COLO668 (cell line): ENCODE measurements at regions not wholly inside any gene's neighbourhood (a gene's known extent, or its start where the extent isn't known, plus 50 kb on each side); places are given as distances from the start of the nearest gene placed in this dataset.
"Not testable (repeated sequence)": the region's sequence is repeated elsewhere in the genome, so short reads cannot be mapped to it uniquely, and the experiment has no call there.

Experiments used
- DNase-seq: peaks from one replicate; lab custom pipeline; 2025; ENCODE audit not compliant: unreplicated experiment; lab: John Stamatoyannopoulos, UW

- no peak for DNase-seq
These were observed 542.6 kb downstream of the CSNK1G3 start for GRCh38 chr5:124054564-124054963.

- DNase-seq = no peak
These were observed 541.4 kb downstream of the CSNK1G3 start for GRCh38 chr5:124053340-124053739.

GRCh38 chr5:124052201-124052600 is 540.2 kb downstream of the CSNK1G3 start:
- DNase-seq = no peak

- DNase-seq = no peak
These were observed 538.3 kb downstream of the CSNK1G3 start for GRCh38 chr5:124050120-124050770.

- no peak for DNase-seq
These were observed 533.4 kb downstream of the CSNK1G3 start for GRCh38 chr5:124045412-124045811.

- no peak for DNase-seq
These were observed 532.6 kb downstream of the CSNK1G3 start for GRCh38 chr5:124044613-124045012.

GRCh38 chr5:124043456-124043855 is 531.5 kb downstream of the CSNK1G3 start:
- DNase-seq = no peak

- no peak for DNase-seq
These were observed 528.8 kb downstream of the CSNK1G3 start for GRCh38 chr5:124040799-124041198.

GRCh38 chr5:124039410-124039809 is 527.4 kb downstream of the CSNK1G3 start:
- DNase-seq = no peak

- no peak for DNase-seq
These were observed 524.8 kb downstream of the CSNK1G3 start for GRCh38 chr5:124036786-124037185.

GRCh38 chr5:124034963-124035362 is 523.0 kb downstream of the CSNK1G3 start:
- no peak for DNase-seq

- DNase-seq = no peak
These were observed 522.2 kb downstream of the CSNK1G3 start for GRCh38 chr5:124034083-124034700.

GRCh38 chr5:124030043-124030491 is 518.1 kb downstream of the CSNK1G3 start:
- DNase-seq = no peak

GRCh38 chr5:124027441-124027840 is 515.5 kb downstream of the CSNK1G3 start:
- no peak for DNase-seq

GRCh38 chr5:124025306-124025845 is 513.4 kb downstream of the CSNK1G3 start:
- no peak for DNase-seq

- DNase-seq = no peak
These were observed 511.0 kb downstream of the CSNK1G3 start for GRCh38 chr5:124022966-124023365.

GRCh38 chr5:124021776-124022175 is 509.8 kb downstream of the CSNK1G3 start:
- DNase-seq = no peak

- no peak for DNase-seq
These were observed 509.2 kb downstream of the CSNK1G3 start for GRCh38 chr5:124021066-124021641.

- DNase-seq = not testable (repeated sequence)
These were observed 505.3 kb downstream of the CSNK1G3 start for GRCh38 chr5:124017321-124017720.

GRCh38 chr5:124007675-124008398 is 495.9 kb downstream of the CSNK1G3 start:
- DNase-seq = no peak

- no peak for DNase-seq
These were observed 489.1 kb downstream of the CSNK1G3 start for GRCh38 chr5:124001036-124001615.
